ENCODE measurements at regions not wholly inside any gene's neighbourhood (a gene's known extent, or its start where the extent isn't known, plus 50 kb on each side); places are given as distances from the start of the nearest gene placed in this dataset.

DNA sequence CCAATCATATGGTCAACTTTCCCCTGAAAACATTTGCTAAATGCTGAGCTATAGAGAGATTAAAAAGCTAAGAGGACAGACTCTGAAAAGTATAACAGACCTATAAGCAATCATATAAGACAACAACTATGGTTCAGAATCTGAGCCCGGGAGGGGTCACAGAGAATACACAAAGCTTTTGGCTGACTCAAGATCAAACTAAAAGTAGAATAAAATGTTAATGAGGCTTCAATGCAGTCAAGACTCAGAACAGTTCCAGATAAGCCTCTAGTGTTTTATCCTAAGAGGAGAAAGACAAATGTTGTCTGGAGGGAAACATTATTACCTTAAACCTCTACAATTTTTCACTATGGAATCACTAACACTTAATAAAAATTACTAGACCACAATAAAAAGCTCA is 175.4 kb upstream of the VEGFC start:
- H3K4me3 Mint-ChIP-seq = no peak overlapping the region
- H3K27ac Mint-ChIP-seq (ENCODE audit: unreplicated experiment) = no peak overlapping the region
- H3K36me3 Mint-ChIP-seq (ENCODE audit: low read depth) = no peaks in the 10 kb centered on the region
- DNase-seq (ENCODE audit: low read depth, low spot score) = no peak
- H3K27me3 Mint-ChIP-seq (ENCODE audit: low read depth) = no peaks in the 10 kb centered on the region
- TF ChIP-seq, protein P1, sequence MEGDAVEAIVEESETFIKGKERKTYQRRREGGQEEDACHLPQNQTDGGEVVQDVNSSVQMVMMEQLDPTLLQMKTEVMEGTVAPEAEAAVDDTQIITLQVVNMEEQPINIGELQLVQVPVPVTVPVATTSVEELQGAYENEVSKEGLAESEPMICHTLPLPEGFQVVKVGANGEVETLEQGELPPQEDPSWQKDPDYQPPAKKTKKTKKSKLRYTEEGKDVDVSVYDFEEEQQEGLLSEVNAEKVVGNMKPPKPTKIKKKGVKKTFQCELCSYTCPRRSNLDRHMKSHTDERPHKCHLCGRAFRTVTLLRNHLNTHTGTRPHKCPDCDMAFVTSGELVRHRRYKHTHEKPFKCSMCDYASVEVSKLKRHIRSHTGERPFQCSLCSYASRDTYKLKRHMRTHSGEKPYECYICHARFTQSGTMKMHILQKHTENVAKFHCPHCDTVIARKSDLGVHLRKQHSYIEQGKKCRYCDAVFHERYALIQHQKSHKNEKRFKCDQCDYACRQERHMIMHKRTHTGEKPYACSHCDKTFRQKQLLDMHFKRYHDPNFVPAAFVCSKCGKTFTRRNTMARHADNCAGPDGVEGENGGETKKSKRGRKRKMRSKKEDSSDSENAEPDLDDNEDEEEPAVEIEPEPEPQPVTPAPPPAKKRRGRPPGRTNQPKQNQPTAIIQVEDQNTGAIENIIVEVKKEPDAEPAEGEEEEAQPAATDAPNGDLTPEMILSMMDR (conservative IDR thresholded peaks at IDR 0.05) = no peak
- H3K4me1 Mint-ChIP-seq = peaks cover 4% of the 10 kb centered on the region
- no peaks in the 10 kb centered on the region for H3K9me3 Mint-ChIP-seq

DNA sequence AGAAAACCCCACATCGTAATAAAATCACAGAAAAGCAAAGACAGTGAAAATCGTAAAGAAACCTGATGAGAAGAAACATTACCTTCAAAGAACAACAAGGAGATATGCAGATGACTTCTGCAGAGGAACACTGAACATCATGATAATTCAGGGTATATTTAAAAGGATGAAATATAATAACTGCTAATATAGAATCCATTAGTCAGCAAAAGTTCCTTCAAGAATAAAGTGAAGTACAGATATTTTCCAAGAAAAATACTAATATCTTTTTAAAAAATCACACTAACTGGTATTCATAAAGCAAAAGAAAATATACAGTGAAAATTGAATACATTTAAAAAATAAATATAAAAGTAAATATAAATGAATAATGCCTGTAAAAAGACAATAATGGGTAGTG is 176.3 kb upstream of the VEGFC start:
- Mint-ChIP-seq H3K4me1 (peaks cover 4% of the 10 kb centered on the region), H3K4me3 (no peak overlapping the region), H3K27me3 (ENCODE audit: low read depth) (no peaks in the 10 kb centered on the region), H3K9me3 (no peaks in the 10 kb centered on the region), H3K27ac (ENCODE audit: unreplicated experiment) (no peak overlapping the region), H3K36me3 (ENCODE audit: low read depth) (no peaks in the 10 kb centered on the region)
- DNase-seq (ENCODE audit: low read depth, low spot score) = no peak
- TF ChIP-seq, protein P1 (conservative IDR thresholded peaks at IDR 0.05) = no peak

DNA sequence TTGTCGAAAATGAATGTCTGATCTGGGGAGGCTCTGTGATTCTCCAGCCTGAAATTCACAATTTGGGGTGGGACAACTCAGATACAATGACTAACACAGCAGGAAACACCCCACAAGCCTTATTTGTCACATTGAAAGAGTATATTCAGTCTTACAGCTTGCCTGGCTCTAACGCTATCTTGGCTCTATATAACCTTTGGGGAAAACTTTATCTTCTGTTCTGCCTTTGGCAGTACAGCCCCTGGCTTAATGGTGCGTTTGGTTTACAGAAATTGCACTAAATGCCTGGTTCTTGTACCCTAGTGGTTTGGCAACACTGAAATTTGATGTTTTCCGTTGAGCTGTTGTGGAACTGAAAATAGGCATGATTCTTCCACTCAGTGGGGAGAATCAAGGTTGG is 178.1 kb upstream of the VEGFC start:
- no peak overlapping the region for H3K4me3 Mint-ChIP-seq
- no peaks in the 10 kb centered on the region for H3K36me3 Mint-ChIP-seq (ENCODE audit: low read depth)
- H3K27me3 Mint-ChIP-seq (ENCODE audit: low read depth) = no peaks in the 10 kb centered on the region
- DNase-seq (ENCODE audit: low read depth, low spot score) = no peak
- H3K27ac Mint-ChIP-seq (ENCODE audit: unreplicated experiment) = no peak overlapping the region
- peaks cover 3% of the 10 kb centered on the region for H3K9me3 Mint-ChIP-seq
- TF ChIP-seq, protein P1 (conservative IDR thresholded peaks at IDR 0.05) = no peak
- peaks cover 4% of the 10 kb centered on the region for H3K4me1 Mint-ChIP-seq

DNA sequence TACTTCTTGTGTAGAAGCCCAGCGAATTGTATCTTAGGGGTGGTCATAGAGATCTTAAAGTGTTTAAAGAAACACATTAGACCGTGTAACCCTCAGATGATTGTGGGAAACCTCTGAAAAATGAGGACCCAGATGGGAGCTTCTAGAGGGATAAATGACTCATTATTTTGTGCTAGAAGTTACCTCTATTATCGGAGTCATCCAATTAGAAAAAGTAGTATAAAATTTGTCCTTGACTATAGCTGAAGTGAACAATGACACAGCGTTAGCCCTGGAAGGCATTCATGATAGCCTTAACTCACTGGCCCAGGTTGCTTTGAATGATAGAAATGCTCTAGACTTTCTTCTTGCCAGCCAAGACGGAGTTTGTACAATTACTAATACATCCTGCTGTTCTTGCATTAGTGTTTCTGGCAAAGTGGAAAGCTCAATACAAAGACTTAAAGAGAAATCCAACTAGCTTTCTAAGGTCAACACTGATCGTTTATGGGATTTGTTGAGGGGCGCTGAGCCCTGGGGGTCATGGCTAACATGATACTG is 178.9 kb upstream of the VEGFC start:
- Mint-ChIP-seq H3K27ac (ENCODE audit: unreplicated experiment) (no peak overlapping the region), H3K27me3 (ENCODE audit: low read depth) (no peaks in the 10 kb centered on the region), H3K4me3 (no peak overlapping the region), H3K4me1 (peaks cover 4% of the 10 kb centered on the region), H3K36me3 (ENCODE audit: low read depth) (no peaks in the 10 kb centered on the region), H3K9me3 (peaks cover 3% of the 10 kb centered on the region)
- TF ChIP-seq, protein P1 (conservative IDR thresholded peaks at IDR 0.05) = no peak
- DNase-seq (ENCODE audit: low read depth, low spot score) = no peak

DNA sequence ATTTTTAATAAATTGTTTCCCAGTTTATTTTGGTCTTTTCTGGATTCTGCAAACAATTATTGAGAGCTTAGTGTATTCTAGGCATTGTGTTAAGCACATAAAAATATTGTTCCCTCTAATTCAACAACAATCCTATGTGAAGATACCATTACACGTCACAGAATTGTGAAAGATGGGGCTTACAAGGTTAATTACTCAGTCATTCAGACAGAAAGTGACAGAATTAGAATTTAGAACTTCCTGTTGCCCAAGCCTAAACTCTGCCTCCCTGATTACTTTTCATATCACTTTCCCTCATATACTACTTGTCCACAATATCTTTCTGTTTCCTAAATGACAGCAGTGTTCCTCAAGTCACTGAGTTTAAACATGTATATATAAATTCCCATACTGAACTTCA is 186.7 kb upstream of the VEGFC start:
- Mint-ChIP-seq H3K27ac (ENCODE audit: unreplicated experiment) (no peak overlapping the region), H3K27me3 (ENCODE audit: low read depth) (no peaks in the 10 kb centered on the region), H3K4me3 (no peak overlapping the region), H3K9me3 (peaks cover 6% of the 10 kb centered on the region), H3K36me3 (ENCODE audit: low read depth) (no peaks in the 10 kb centered on the region), H3K4me1 (no peaks in the 10 kb centered on the region)
- DNase-seq (ENCODE audit: low read depth, low spot score) = no peak
- TF ChIP-seq, protein P1 (conservative IDR thresholded peaks at IDR 0.05) = no peak

DNA sequence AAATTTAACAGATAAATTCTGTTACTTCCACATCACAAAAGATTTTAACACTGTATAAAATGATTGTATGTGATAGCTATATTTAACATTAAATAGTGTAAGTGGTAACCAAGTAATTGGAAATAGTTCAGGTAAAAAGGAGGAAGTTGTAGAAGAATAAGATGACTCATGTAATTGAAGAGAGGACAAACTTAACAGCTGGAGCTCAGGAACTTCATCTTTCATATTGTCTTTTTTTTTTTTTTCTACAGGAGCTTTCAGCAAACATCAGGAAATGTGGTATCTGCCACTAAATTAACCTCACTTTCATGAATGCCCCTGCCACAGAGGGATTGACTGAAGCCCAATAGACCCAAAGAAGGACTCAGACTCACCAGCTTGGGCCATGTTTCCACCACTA is 188.4 kb upstream of the VEGFC start:
- Mint-ChIP-seq H3K27ac (ENCODE audit: unreplicated experiment) (no peak overlapping the region), H3K9me3 (peaks cover 2% of the 10 kb centered on the region), H3K27me3 (ENCODE audit: low read depth) (no peaks in the 10 kb centered on the region), H3K4me1 (no peaks in the 10 kb centered on the region), H3K4me3 (no peak overlapping the region), H3K36me3 (ENCODE audit: low read depth) (no peaks in the 10 kb centered on the region)
- no peak for DNase-seq (ENCODE audit: low read depth, low spot score)
- TF ChIP-seq, protein P1 (conservative IDR thresholded peaks at IDR 0.05) = no peak
